GM13977 (cell line): ENCODE measurements at regions not wholly inside any gene's neighbourhood (a gene's known extent, or its start where the extent isn't known, plus 50 kb on each side); places are given as distances from the start of the nearest gene placed in this dataset.

Source experiments
- DNase-seq: peaks from one replicate; pipeline ENCODE4 v3.0.0; 2012; ENCODE audit warnings: low spot score
- CTCF ChIP-seq: IDR thresholded peaks from 2 replicates; pipeline ENCODE4 v1.5.1; 2012; ENCODE audit warnings: mild to moderate bottlenecking, control low read depth; ENCODE audit not compliant: insufficient read depth; ENCODE audit errors: extremely low read depth, missing control alignments
- in situ Hi-C: fragments of 300-500 bp; cut with MboI; formaldehyde crosslinking; loops from one replicate; pipeline ENCODE4 v1.12.0; 2022; ENCODE audit warnings: low sequenced_read_pairs, low pct_unique_long_range_greater_than_20kb, mixed read lengths, inconsistent platforms; ENCODE audit not compliant: unreplicated experiment

- in situ Hi-C loops = no loop called here
- TF ChIP-seq CTCF = no peak
- DNase-seq = no peak
Observed at GRCh38 chr21:27803571-27803970, 836.7 kb upstream of the ADAMTS5 start.

GRCh38 chr21:27802816-27803475, 836.1 kb upstream of the ADAMTS5 start:
- in situ Hi-C loops = no loop called here
- TF ChIP-seq CTCF = no peak
- no peak for DNase-seq

GRCh38 chr21:27799861-27800260, 833.0 kb upstream of the ADAMTS5 start:
- no peak for TF ChIP-seq CTCF
- DNase-seq = no peak
- in situ Hi-C loops = no loop called here

GRCh38 chr21:27796106-27796505, 829.2 kb upstream of the ADAMTS5 start:
- no peak for DNase-seq
- no peak for TF ChIP-seq CTCF
- in situ Hi-C loops = no loop called here

GRCh38 chr21:27795418-27795817, 828.5 kb upstream of the ADAMTS5 start:
- no peak for DNase-seq
- no peak for TF ChIP-seq CTCF
- in situ Hi-C loops = no loop called here

GRCh38 chr21:27793901-27794300, 827.0 kb upstream of the ADAMTS5 start:
- DNase-seq = no peak
- in situ Hi-C loops = no loop called here
- no peak for TF ChIP-seq CTCF

GRCh38 chr21:27787046-27787445, 820.2 kb upstream of the ADAMTS5 start:
- no peak for TF ChIP-seq CTCF
- in situ Hi-C loops = no loop called here
- DNase-seq = no peak
